ENCODE measurements at regions not wholly inside any gene's neighbourhood (a gene's known extent, or its start where the extent isn't known, plus 50 kb on each side); places are given as distances from the start of the nearest gene placed in this dataset.
"Not testable (repeated sequence)": the region's sequence is repeated elsewhere in the genome, so short reads cannot be mapped to it uniquely, and the experiment has no call there.

- no peak overlapping the region for H3K27ac ChIP-seq (ENCODE audit: low read length)
- H3K4me3 ChIP-seq (ENCODE audit: low read depth in 1 of 2, low read length in 2 of 2) = peak overlapping the region in 1 of 2 donors; percentile 24
- no peaks in the 10 kb centered on the region for H3K9me3 ChIP-seq (ENCODE audit: control insufficient read depth in 1 of 2, low read length in 2 of 2)
- H3K27me3 ChIP-seq (ENCODE audit: low read depth, low read length) = no peaks in the 10 kb centered on the region
- H3K36me3 ChIP-seq (ENCODE audit: control insufficient read depth in 1 of 2, insufficient read depth in 2 of 2, low read length in 2 of 2) = no peaks in the 10 kb centered on the region
- no peaks in the 10 kb centered on the region for H3K4me1 ChIP-seq (ENCODE audit: control insufficient read depth in 1 of 2, insufficient read depth in 2 of 2, low read length in 2 of 2)
Measured at GRCh38 chr15:96047255-96047931, 283.1 kb upstream of the NR2F2 start.

DNA sequence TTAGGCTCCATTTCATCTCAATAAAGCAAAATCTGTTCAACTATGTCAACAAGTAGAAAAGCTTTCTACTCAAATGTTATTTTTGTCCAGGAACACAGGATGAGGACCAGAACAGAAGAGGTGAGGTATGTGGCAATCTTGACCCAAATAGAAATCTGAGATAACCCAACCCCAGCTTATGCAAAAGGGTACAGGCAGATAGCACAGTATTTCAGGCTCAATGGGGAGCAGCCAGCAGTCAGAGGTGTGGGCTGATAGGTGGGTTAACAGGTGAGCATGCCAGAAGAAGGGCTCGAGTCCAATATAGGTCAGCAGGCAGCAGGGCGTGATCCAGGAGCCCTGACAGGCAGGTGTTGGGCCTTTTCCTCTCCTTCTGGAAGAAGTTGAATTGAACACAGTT is 281.2 kb upstream of the NR2F2 start:
- peaks cover 0 to 7% of the 10 kb centered on the region in 2 donors for H3K4me1 ChIP-seq (ENCODE audit: control insufficient read depth in 1 of 2, insufficient read depth in 2 of 2, low read length in 2 of 2)
- no peak overlapping the region for H3K4me3 ChIP-seq (ENCODE audit: low read depth in 1 of 2, low read length in 2 of 2)
- no peaks in the 10 kb centered on the region for H3K36me3 ChIP-seq (ENCODE audit: control insufficient read depth in 1 of 2, insufficient read depth in 2 of 2, low read length in 2 of 2)
- H3K27me3 ChIP-seq (ENCODE audit: low read depth, low read length) = no peaks in the 10 kb centered on the region
- H3K9me3 ChIP-seq (ENCODE audit: control insufficient read depth in 1 of 2, low read length in 2 of 2) = no peaks in the 10 kb centered on the region
- no peak overlapping the region for H3K27ac ChIP-seq (ENCODE audit: low read length)

- Histone ChIP-seq H3K9me3 (ENCODE audit: control insufficient read depth in 1 of 2, low read length in 2 of 2) (no peaks in the 10 kb centered on the region), H3K4me1 (ENCODE audit: control insufficient read depth in 1 of 2, insufficient read depth in 2 of 2, low read length in 2 of 2) (peaks cover 0 to 7% of the 10 kb centered on the region in 2 donors), H3K27me3 (ENCODE audit: low read depth, low read length) (no peaks in the 10 kb centered on the region), H3K36me3 (ENCODE audit: control insufficient read depth in 1 of 2, insufficient read depth in 2 of 2, low read length in 2 of 2) (no peaks in the 10 kb centered on the region), H3K27ac (ENCODE audit: low read length) (no peak overlapping the region), H3K4me3 (ENCODE audit: low read depth in 1 of 2, low read length in 2 of 2) (no peak overlapping the region)
Measured at GRCh38 chr15:96049766-96050165, 280.7 kb upstream of the NR2F2 start.

GRCh38 chr15:96051598-96051997 is 278.9 kb upstream of the NR2F2 start:
- Histone ChIP-seq H3K4me3 (ENCODE audit: low read depth in 1 of 2, low read length in 2 of 2) (no peak overlapping the region), H3K4me1 (ENCODE audit: control insufficient read depth in 1 of 2, insufficient read depth in 2 of 2, low read length in 2 of 2) (peaks cover 0 to 7% of the 10 kb centered on the region in 2 donors), H3K27me3 (ENCODE audit: low read depth, low read length) (no peaks in the 10 kb centered on the region), H3K36me3 (ENCODE audit: control insufficient read depth in 1 of 2, insufficient read depth in 2 of 2, low read length in 2 of 2) (no peaks in the 10 kb centered on the region), H3K27ac (ENCODE audit: low read length) (no peak overlapping the region), H3K9me3 (ENCODE audit: control insufficient read depth in 1 of 2, low read length in 2 of 2) (no peaks in the 10 kb centered on the region)

DNA sequence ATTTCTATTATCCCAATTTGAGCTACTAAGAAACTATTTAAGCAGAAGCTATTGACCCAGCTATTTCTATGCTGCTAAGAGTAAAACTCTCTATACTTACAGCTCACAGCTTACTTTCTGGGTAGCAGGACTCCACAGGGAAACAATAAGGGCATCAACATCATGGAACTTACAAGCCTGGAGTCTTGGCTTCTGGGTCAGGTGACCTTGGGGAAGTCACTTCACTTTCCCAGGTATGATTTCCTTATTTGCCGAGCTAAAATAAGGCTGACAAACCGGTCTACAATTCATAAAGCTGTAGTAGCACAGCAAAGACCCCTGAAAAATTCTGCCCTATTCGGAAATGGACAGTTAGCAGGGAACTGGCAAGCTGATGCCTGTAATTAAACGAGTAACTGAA is 278.3 kb upstream of the NR2F2 start:
- Histone ChIP-seq H3K27ac (ENCODE audit: low read length) (no peak overlapping the region), H3K27me3 (ENCODE audit: low read depth, low read length) (no peaks in the 10 kb centered on the region), H3K4me3 (ENCODE audit: low read depth in 1 of 2, low read length in 2 of 2) (no peak overlapping the region), H3K36me3 (ENCODE audit: control insufficient read depth in 1 of 2, insufficient read depth in 2 of 2, low read length in 2 of 2) (no peaks in the 10 kb centered on the region), H3K9me3 (ENCODE audit: control insufficient read depth in 1 of 2, low read length in 2 of 2) (no peaks in the 10 kb centered on the region), H3K4me1 (ENCODE audit: control insufficient read depth in 1 of 2, insufficient read depth in 2 of 2, low read length in 2 of 2) (peaks cover 0 to 7% of the 10 kb centered on the region in 2 donors)

- Histone ChIP-seq H3K4me3 (ENCODE audit: low read depth in 1 of 2, low read length in 2 of 2) (peak overlapping the region; percentile 45 to 54), H3K36me3 (ENCODE audit: control insufficient read depth in 1 of 2, insufficient read depth in 2 of 2, low read length in 2 of 2) (no peaks in the 10 kb centered on the region), H3K4me1 (ENCODE audit: control insufficient read depth in 1 of 2, insufficient read depth in 2 of 2, low read length in 2 of 2) (peaks cover 0 to 7% of the 10 kb centered on the region in 2 donors), H3K27me3 (ENCODE audit: low read depth, low read length) (no peaks in the 10 kb centered on the region), H3K9me3 (ENCODE audit: control insufficient read depth in 1 of 2, low read length in 2 of 2) (no peaks in the 10 kb centered on the region), H3K27ac (ENCODE audit: low read length) (no peak overlapping the region)
Measured at GRCh38 chr15:96052572-96053030, 277.9 kb upstream of the NR2F2 start.

DNA sequence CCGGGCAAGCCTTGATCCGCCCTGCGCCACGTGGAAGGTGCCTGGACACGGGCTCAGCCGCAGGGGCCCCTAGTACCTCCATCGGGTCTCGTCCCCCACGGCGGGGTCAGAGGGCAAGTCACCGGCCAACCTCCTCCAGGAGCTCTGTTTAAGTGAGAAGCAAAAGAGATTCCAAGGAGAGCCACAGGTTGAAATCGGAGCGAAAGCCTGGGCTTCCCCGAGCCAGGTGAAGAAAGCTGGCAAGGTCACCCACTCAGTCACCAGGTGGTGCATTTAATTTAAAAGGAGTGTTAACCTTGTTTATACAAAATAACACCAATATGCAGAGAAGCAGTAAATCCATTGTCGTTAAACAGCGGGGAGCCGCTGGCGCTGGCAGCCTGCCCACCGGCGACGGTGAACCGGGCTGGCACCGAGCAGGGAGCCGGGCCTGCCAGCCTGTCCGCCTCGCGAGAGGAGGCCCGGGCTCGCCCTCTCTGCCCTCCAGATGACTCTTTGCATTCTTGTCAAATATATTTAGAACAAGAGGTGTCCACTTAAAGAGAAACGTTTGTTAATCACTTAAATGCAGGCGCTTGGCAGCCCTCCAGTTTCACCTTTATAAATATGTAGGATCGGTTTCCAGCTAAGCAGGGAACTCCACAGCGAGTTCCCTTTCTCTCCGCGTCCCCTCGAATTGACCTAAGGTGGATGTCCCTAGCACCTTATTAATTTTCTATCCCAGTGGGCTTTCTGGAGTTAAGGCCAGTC is 277.3 kb upstream of the NR2F2 start:
- Histone ChIP-seq H3K36me3 (ENCODE audit: control insufficient read depth in 1 of 2, insufficient read depth in 2 of 2, low read length in 2 of 2) (no peaks in the 10 kb centered on the region), H3K9me3 (ENCODE audit: control insufficient read depth in 1 of 2, low read length in 2 of 2) (no peaks in the 10 kb centered on the region), H3K27me3 (ENCODE audit: low read depth, low read length) (no peaks in the 10 kb centered on the region), H3K4me1 (ENCODE audit: control insufficient read depth in 1 of 2, insufficient read depth in 2 of 2, low read length in 2 of 2) (peaks cover 0 to 7% of the 10 kb centered on the region in 2 donors), H3K4me3 (ENCODE audit: low read depth in 1 of 2, low read length in 2 of 2) (peak overlapping the region; percentile 45 to 54), H3K27ac (ENCODE audit: low read length) (no peak overlapping the region)

- H3K36me3 ChIP-seq (ENCODE audit: control insufficient read depth in 1 of 2, insufficient read depth in 2 of 2, low read length in 2 of 2) = no peaks in the 10 kb centered on the region
- no peaks in the 10 kb centered on the region for H3K9me3 ChIP-seq (ENCODE audit: control insufficient read depth in 1 of 2, low read length in 2 of 2)
- peak overlapping the region; percentile 45 to 54 for H3K4me3 ChIP-seq (ENCODE audit: low read depth in 1 of 2, low read length in 2 of 2)
- peaks cover 0 to 7% of the 10 kb centered on the region in 2 donors for H3K4me1 ChIP-seq (ENCODE audit: control insufficient read depth in 1 of 2, insufficient read depth in 2 of 2, low read length in 2 of 2)
- no peaks in the 10 kb centered on the region for H3K27me3 ChIP-seq (ENCODE audit: low read depth, low read length)
- H3K27ac ChIP-seq (ENCODE audit: low read length) = no peak overlapping the region
Measured at GRCh38 chr15:96053781-96054428, 276.6 kb upstream of the NR2F2 start.

- no peaks in the 10 kb centered on the region for H3K36me3 ChIP-seq (ENCODE audit: control insufficient read depth in 1 of 2, insufficient read depth in 2 of 2, low read length in 2 of 2)
- H3K27me3 ChIP-seq (ENCODE audit: low read depth, low read length) = no peaks in the 10 kb centered on the region
- no peaks in the 10 kb centered on the region for H3K9me3 ChIP-seq (ENCODE audit: control insufficient read depth in 1 of 2, low read length in 2 of 2)
- no peak overlapping the region for H3K27ac ChIP-seq (ENCODE audit: low read length)
- no peak overlapping the region for H3K4me3 ChIP-seq (ENCODE audit: low read depth in 1 of 2, low read length in 2 of 2)
- H3K4me1 ChIP-seq (ENCODE audit: control insufficient read depth in 1 of 2, insufficient read depth in 2 of 2, low read length in 2 of 2) = peaks cover 0 to 7% of the 10 kb centered on the region in 2 donors
Measured at GRCh38 chr15:96054621-96055020, 275.9 kb upstream of the NR2F2 start.

DNA sequence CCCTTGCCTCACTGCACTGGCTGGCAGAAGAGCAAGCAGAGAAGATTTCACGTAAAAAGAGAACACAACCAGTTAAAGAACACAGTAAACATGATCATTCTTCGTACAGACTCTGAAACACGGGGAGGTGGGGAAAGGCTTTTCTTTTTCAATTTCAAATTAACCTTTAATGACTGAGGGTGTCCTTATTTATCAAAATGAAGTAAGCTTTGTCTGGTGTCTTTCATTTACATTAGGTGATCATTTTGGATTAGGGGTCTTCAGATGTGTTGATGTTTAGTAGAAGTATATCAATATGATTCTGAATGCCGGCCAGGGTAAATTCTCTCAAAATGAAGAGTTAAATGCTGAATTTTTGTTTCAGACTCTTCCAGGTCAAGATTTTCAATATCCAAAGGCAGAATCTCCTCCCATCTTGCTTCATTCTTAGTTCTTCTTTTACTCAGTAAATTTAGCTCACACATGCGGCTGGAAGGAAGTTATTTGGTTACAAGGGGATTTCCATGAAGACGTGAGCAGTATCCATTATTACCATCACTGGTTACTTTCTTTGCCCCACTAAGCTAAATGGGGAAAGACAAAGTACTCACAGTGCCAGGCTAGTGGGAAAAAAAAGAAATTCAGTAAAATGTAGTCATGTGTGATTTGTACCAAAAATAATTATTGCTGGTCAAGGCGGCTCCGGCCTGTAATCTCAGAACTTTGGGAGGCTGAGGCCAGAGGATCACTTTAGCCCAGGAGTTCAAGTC is 272.2 kb upstream of the NR2F2 start:
- no peaks in the 10 kb centered on the region for H3K27me3 ChIP-seq (ENCODE audit: low read depth, low read length)
- H3K4me1 ChIP-seq (ENCODE audit: control insufficient read depth in 1 of 2, insufficient read depth in 2 of 2, low read length in 2 of 2) = peaks cover 0 to 2% of the 10 kb centered on the region in 2 donors
- no peak overlapping the region for H3K27ac ChIP-seq (ENCODE audit: low read length)
- no peaks in the 10 kb centered on the region for H3K36me3 ChIP-seq (ENCODE audit: control insufficient read depth in 1 of 2, insufficient read depth in 2 of 2, low read length in 2 of 2)
- H3K4me3 ChIP-seq (ENCODE audit: low read depth in 1 of 2, low read length in 2 of 2) = no peak overlapping the region
- no peaks in the 10 kb centered on the region for H3K9me3 ChIP-seq (ENCODE audit: control insufficient read depth in 1 of 2, low read length in 2 of 2)

DNA sequence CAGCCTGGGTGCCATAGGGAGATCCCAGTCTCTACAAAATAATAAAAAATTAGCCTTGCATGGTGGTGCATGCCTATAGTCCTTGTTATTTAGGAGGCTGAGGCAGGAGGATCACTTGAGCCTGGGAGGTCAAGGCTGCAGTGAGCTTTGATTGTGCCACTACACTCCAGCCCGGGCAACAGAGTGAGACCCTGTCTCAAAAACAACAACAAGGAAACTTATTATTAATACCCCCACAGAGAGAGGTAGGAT is 271.7 kb upstream of the NR2F2 start:
- not testable (repeated sequence) for H3K4me3 ChIP-seq (ENCODE audit: low read depth in 1 of 2, low read length in 2 of 2); H3K36me3 ChIP-seq (ENCODE audit: control insufficient read depth in 1 of 2, insufficient read depth in 2 of 2, low read length in 2 of 2); H3K27ac ChIP-seq (ENCODE audit: low read length); H3K4me1 ChIP-seq (ENCODE audit: control insufficient read depth in 1 of 2, insufficient read depth in 2 of 2, low read length in 2 of 2); H3K9me3 ChIP-seq (ENCODE audit: control insufficient read depth in 1 of 2, low read length in 2 of 2); H3K27me3 ChIP-seq (ENCODE audit: low read depth, low read length)
